ENCODE measurements at regions not wholly inside any gene's neighbourhood (a gene's known extent, or its start where the extent isn't known, plus 50 kb on each side); places are given as distances from the start of the nearest gene placed in this dataset.
"Not testable (repeated sequence)": the region's sequence is repeated elsewhere in the genome, so short reads cannot be mapped to it uniquely, and the experiment has no call there.

GRCh38 chr13:76597868-76598267 is 288.3 kb downstream of the KCTD12 start:
- DNase-seq (ENCODE audit: low read depth), result no peak
- TF ChIP-seq, protein P1, sequence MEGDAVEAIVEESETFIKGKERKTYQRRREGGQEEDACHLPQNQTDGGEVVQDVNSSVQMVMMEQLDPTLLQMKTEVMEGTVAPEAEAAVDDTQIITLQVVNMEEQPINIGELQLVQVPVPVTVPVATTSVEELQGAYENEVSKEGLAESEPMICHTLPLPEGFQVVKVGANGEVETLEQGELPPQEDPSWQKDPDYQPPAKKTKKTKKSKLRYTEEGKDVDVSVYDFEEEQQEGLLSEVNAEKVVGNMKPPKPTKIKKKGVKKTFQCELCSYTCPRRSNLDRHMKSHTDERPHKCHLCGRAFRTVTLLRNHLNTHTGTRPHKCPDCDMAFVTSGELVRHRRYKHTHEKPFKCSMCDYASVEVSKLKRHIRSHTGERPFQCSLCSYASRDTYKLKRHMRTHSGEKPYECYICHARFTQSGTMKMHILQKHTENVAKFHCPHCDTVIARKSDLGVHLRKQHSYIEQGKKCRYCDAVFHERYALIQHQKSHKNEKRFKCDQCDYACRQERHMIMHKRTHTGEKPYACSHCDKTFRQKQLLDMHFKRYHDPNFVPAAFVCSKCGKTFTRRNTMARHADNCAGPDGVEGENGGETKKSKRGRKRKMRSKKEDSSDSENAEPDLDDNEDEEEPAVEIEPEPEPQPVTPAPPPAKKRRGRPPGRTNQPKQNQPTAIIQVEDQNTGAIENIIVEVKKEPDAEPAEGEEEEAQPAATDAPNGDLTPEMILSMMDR (conservative IDR thresholded peaks at IDR 0.05; ENCODE audit: low read depth, low read length), result no peak
- no peak overlapping the region for H3K4me3 ChIP-seq (ENCODE audit: low read depth, low read length)

GRCh38 chr13:76596216-76596615 is 290.0 kb downstream of the KCTD12 start:
- TF ChIP-seq, protein P1 (conservative IDR thresholded peaks at IDR 0.05; ENCODE audit: low read depth, low read length), result no peak
- H3K4me3 ChIP-seq (ENCODE audit: low read depth, low read length), result no peak overlapping the region
- DNase-seq (ENCODE audit: low read depth), result peak; percentile 46

- DNase-seq (ENCODE audit: low read depth), result no peak
- TF ChIP-seq, protein P1 (conservative IDR thresholded peaks at IDR 0.05; ENCODE audit: low read depth, low read length), result no peak
These were observed 291.8 kb downstream of the KCTD12 start for GRCh38 chr13:76594435-76594834.

GRCh38 chr13:76586842-76587241 is 299.4 kb downstream of the KCTD12 start:
- TF ChIP-seq, protein P1 (conservative IDR thresholded peaks at IDR 0.05; ENCODE audit: low read depth, low read length), result no peak
- no peak for DNase-seq (ENCODE audit: low read depth)
- no peak overlapping the region for H3K4me3 ChIP-seq (ENCODE audit: low read depth, low read length)

More at GRCh38 chr13:76594435-76594834, 291.8 kb downstream of the KCTD12 start:
- no peak overlapping the region for H3K4me3 ChIP-seq (ENCODE audit: low read depth, low read length)

DNA sequence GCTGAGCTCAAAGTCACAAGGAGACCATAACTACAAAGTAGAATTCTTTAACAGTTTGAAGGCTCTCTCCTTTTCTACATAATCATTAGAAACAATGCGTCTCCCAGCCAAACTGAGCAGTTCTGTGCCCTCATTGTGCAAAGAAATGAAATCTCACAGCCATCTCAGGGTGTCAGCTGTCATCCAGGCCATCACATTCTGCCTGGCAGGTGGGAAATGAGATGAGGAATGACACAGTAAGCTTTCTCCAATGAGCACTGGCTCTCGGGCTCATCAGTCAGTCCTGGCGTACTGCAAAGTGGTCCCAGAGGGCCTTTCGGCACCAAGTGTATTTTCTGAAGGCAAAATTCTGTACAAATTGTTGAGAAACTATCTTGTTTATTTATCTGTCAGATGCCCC is 306.5 kb downstream of the KCTD12 start:
- H3K4me3 ChIP-seq (ENCODE audit: low read depth, low read length), result no peak overlapping the region
- no peak for DNase-seq (ENCODE audit: low read depth)
- TF ChIP-seq, protein P1 (conservative IDR thresholded peaks at IDR 0.05; ENCODE audit: low read depth, low read length), result no peak

DNA sequence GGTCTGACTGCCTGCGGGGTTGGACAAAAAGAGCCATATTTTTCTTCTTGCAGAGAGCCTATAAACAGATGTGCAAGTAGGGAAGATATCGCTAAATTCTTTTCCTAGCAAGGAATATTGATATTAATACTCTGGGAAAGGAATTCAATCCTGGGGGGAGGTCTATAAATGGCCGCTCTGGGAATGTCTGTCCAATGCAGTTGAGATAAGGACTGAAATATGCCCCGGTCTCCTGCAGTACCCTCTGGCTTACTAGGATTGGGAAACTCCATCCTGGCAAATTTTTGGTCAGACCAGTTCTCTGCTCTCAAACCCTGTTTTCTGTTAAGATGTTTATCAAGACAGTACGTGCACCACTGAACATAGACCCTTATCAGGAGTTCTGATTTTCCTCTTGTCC is 310.6 kb downstream of the KCTD12 start:
- H3K4me3 ChIP-seq (ENCODE audit: low read depth, low read length); DNase-seq (ENCODE audit: low read depth): not testable (repeated sequence)

- no peak for DNase-seq (ENCODE audit: low read depth)
- TF ChIP-seq, protein P1 (conservative IDR thresholded peaks at IDR 0.05; ENCODE audit: low read depth, low read length), result no peak
- no peak overlapping the region for H3K4me3 ChIP-seq (ENCODE audit: low read depth, low read length)
These were observed 315.7 kb downstream of the KCTD12 start for GRCh38 chr13:76570510-76570971.
